ENCODE measurements at regions not wholly inside any gene's neighbourhood (a gene's known extent, or its start where the extent isn't known, plus 50 kb on each side); places are given as distances from the start of the nearest gene placed in this dataset.

- no peak for DNase-seq (ENCODE audit: low spot score)
Measured at GRCh38 chr19:31664096-31664495, 314.9 kb upstream of the TSHZ3 start.

DNA sequence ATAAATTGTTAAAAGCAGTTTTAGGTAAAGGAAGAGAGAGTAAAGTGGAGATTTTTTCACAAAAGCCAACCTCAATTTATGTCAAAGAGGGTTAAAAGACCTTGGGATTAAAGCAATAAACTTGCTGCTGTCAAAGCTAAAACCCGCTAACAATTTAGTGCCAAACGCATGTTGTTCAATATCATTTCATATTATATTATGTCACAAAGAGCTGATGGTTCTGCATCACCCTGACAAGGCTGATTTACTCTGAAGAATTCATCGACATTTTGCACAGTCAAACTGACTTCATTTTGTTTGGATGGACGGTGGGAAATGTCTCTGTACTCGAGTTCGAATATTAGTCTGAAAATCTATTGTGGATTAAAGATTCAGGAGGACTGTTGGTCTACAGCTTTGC, 315.8 kb upstream of the TSHZ3 start:
- no peak for DNase-seq (ENCODE audit: low spot score)

DNA sequence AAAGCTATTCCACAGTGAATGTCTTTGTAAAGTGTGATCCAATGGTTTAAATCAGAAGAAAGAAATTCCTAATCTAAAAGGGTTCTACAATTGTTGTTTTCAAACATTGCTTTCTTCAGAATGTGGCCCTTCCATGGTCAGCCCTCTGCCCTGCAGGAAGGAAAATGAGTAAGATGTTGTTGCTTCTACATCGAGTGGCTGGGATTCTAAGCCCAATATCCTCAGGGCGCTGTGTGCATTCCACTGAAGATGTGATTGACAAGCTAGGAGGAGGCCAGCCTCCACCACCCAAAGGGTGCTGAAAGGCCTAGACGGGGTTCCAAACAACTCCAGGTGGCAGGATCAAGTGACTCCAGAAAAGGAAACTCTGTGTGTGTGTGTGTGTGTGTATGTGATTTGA, 316.9 kb upstream of the TSHZ3 start:
- DNase-seq (ENCODE audit: low spot score): no peak

DNA sequence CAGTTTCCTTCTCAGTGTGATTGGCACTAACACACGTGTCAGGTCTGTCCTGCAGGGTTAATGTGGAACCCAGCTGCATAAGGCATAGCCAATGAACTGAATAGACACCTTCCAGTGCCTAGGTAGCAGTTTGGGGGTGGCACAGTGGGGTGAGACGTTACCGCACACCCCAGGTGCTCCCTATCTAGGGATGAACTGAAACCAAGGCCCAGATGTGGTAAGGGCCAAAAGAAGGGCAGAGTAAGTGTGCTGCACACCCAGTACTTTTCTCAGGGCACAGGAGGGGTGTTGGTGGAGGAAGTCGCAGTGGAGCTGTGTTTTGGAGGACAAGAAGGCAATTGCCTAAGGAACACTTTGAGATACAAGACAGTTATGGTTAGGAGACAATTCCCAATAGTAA, 317.9 kb upstream of the TSHZ3 start:
- no peak for DNase-seq (ENCODE audit: low spot score)

- no peak for DNase-seq (ENCODE audit: low spot score)
Measured at GRCh38 chr19:31668921-31669320, 319.7 kb upstream of the TSHZ3 start.

DNA sequence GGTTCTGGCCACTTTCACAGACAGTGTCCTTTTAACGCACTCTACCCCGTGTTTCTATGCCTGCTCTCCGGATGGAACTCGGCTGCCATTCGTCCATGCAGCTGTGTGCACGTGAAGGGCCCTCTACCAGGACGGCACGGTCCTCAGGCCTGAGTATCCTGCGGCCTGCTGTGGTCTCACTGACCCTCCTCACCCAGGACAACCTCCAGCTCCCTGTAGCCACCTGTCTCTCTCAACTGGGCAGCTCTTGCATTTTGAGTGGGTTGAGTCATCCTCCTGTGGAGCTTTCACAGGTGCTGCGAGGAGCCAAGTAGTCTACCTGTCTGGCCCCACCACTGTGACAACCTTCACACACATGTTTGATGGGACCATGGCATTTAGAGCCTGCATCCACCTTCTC, 321.7 kb upstream of the TSHZ3 start:
- DNase-seq (ENCODE audit: low spot score): no peak

DNA sequence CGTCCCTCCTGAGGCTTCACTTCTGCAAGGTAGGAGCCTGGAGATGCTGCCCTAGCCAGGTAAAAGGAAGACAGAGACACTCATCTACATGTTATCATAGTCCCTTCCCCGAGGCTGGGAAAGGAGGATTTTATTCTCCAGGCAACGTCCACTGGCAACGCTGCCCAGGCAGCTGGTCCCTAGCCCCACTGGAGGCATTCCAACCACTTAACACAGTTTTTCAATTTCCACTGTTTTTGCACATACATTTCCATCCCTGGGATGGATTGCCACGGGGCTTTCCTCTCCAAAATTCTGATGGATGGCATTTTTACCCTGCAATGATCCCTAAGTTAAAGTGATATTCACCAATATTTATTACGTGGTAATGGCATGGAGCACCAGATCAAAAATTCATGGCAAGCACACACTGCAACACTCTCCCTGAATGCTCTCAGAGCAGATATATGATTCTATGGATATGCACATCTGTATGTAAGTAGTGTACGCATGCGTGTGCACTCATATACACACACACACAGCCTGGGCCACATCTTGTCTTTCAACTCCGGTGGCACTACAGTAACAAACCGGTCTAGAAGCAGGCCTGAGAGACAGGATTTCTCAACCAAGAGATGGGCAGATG, 322.3 kb upstream of the TSHZ3 start:
- DNase-seq (ENCODE audit: low spot score): no peak

GRCh38 chr19:31674503-31675192, 325.4 kb upstream of the TSHZ3 start:
- peak; percentile 56 for DNase-seq (ENCODE audit: low spot score)

- peak; percentile 79 for DNase-seq (ENCODE audit: low spot score)
Measured at GRCh38 chr19:31675193-31675913, 326.1 kb upstream of the TSHZ3 start.

DNA sequence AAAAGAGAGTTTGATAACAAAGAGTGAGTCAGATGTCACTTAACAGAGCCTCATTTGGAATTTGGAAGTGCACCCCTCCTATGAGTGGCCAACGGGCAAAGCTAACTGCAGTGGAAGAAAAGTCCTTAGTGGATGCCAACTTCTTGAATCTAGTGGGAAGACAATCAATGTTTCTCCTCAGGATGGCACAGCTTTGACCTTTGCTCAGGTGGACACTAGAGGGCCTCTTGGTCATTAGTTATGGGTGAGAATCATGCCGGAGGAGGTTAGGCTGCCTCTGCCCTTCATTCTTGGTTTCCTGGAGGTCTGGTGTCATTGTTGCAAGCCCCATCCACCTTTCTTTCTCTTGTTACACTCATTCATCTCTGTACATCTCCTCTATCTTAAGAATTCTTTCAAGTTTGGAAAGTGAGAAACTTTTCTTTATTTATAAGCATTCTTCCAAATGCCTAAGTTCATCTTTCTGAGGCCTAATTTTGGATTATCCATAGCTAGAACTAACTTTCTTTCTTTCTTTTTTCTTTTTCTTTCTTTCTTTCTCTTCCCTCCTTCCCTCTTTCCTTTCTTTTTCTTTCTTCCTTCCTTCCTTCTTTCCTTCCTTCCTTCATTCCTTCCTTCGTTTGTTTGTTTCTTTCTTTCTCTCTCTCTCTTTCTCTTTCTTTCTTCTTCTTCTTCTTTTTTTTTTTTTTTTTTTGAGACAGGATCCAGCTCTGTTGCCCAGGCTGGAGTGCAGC, 327.2 kb upstream of the TSHZ3 start:
- no peak for DNase-seq (ENCODE audit: low spot score)

- DNase-seq (ENCODE audit: low spot score): no peak
Measured at GRCh38 chr19:31678421-31678820, 329.2 kb upstream of the TSHZ3 start.

- no peak for DNase-seq (ENCODE audit: low spot score)
Measured at GRCh38 chr19:31681121-31681520, 331.9 kb upstream of the TSHZ3 start.

DNA sequence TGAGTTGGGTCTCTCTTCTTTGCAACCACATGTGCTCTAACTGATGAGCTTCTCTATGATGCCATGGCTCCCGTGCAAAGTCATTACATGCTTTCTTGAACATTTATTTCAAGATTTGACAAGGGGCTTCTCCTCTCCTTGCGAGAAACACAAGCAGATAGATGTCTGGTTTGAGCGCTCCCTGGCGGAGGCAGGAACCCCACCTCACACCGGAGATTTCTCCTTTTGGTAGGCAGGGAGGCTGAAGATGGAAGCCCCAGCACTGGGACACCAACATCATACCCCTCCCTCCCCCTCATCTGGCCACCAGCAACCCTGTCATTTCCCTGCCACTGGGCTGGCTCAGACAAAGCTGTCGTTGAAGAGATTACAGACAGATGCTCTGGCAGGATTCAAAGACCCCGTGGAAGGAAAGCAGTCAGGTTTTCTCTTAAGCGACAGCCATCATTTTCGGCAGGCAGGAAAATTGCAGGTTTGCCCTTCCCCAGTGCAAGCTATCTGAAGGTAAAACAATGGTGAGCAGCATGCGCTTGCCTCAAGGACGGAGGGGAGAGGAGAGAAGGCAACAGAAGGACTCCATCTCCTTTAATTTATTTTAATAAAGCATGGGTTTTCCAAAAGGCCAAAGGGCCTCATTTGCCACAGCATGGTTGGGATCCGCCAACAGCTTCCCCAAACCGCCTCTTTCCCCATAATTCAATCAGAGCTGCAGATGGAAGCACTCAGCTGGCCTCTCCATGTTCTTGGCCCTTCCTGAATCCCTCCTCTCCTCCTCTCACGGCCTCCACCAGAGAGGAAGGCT, 344.1 kb upstream of the TSHZ3 start:
- no peak for DNase-seq (ENCODE audit: low spot score)

- DNase-seq (ENCODE audit: low spot score): no peak
Measured at GRCh38 chr19:31693933-31694269, 344.7 kb upstream of the TSHZ3 start.

DNA sequence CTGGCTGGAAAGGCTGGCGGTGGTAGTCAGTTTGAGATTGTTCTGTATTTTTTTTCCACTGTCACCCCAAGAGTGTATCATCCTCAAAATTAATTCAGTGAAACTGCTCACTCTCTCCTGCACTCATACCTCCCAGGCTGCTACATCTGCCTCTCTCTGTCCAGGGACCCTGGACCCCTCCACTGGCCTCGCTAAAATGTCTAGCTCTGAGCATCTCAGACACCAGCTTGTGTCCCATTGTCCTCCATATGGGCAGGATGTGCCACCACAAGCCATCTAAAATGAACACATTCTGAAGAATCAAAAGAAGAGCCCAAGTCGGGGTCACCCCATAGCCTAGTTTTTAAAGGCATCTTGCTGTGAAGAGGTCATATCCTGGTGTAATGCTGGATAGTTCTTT, 345.5 kb upstream of the TSHZ3 start:
- DNase-seq (ENCODE audit: low spot score): no peak

- no peak for DNase-seq (ENCODE audit: low spot score)
Measured at GRCh38 chr19:31699421-31699820, 350.2 kb upstream of the TSHZ3 start.

- DNase-seq (ENCODE audit: low spot score): no peak
Measured at GRCh38 chr19:31701146-31701545, 351.9 kb upstream of the TSHZ3 start.

- DNase-seq (ENCODE audit: low spot score): no peak
Measured at GRCh38 chr19:31705656-31706055, 356.4 kb upstream of the TSHZ3 start.

GRCh38 chr19:31706131-31706530, 356.9 kb upstream of the TSHZ3 start:
- no peak for DNase-seq (ENCODE audit: low spot score)

- DNase-seq (ENCODE audit: low spot score): no peak
Measured at GRCh38 chr19:31706691-31707620, 357.7 kb upstream of the TSHZ3 start.

- DNase-seq (ENCODE audit: low spot score): no peak
Measured at GRCh38 chr19:31708520-31708919, 359.3 kb upstream of the TSHZ3 start.

Data from GM03348 (cell line).